Left lung (tissue), 4 donors: ENCODE measurements at regions not wholly inside any gene's neighbourhood (a gene's known extent, or its start where the extent isn't known, plus 50 kb on each side); places are given as distances from the start of the nearest gene placed in this dataset.
"Not testable (repeated sequence)": the region's sequence is repeated elsewhere in the genome, so short reads cannot be mapped to it uniquely, and the experiment has no call there.

ENCODE experiments used
- ATAC-seq: fragments of 200-7000 bp; cut with Tn5 transposase; one replicate; pipeline ENCODE4 v1.9.1; 2020; ENCODE audit warnings: moderate library complexity
- DNase-seq, 4 donors: peaks; one replicate each; pipeline ENCODE4 v3.0.0-alpha.2; 2013 to 2020
- H3K27ac ChIP-seq, 2 donors: fragments of 200-600 bp; sonication (generic) in 1 of 2; one replicate each; pipeline versions ENCODE4 v1.5.0 to v1.8.0; 2020 to 2021
- H3K27me3 ChIP-seq, 2 donors: fragments of 200-600 bp; sonication (generic) in 1 of 2; one replicate each; pipeline versions ENCODE4 v1.5.0 to v1.8.0; 2020 to 2021
- H3K36me3 ChIP-seq, 2 donors: fragments of 200-600 bp; sonication (generic) in 1 of 2; one replicate each; pipeline versions ENCODE4 v1.5.0 to v1.8.0; 2020 to 2021
- H3K4me1 ChIP-seq, 2 donors: fragments of 200-600 bp; one replicate each; pipeline ENCODE4 v1.8.0; 2021
- H3K4me3 ChIP-seq, 2 donors: fragments of 200-600 bp; sonication (generic) in 1 of 2; one replicate each; pipeline versions ENCODE4 v1.5.0 to v1.8.0; 2020 to 2021; ENCODE audit warnings: mild to moderate bottlenecking in 1 of 2
- H3K9me3 ChIP-seq, 2 donors: fragments of 200-600 bp; sonication (generic) in 1 of 2; one replicate each; pipeline versions ENCODE4 v1.5.0 to v1.8.0; 2020 to 2021
- intact Hi-C, 2 donors: fragments of 100-400 bp; cut with DNase I; formaldehyde crosslinking; loops; one replicate each; pipeline versions ENCODE4 v1.11.2 to v1.14.2; 2022
- TF ChIP-seq, protein P1 (sequence below), 2 donors: fragments of 200-600 bp; sonication (generic) in 1 of 2; IDR thresholded peaks; one replicate each; pipeline versions ENCODE4 v1.5.0 to v1.8.0; 2021; ENCODE audit warnings: antibody characterized with exemption in 2 of 2
- donor health status: DM: no; HTN: yes; CAD: no.
- donor health status: DM: no; HTN: no; CAD: no.

DNA sequence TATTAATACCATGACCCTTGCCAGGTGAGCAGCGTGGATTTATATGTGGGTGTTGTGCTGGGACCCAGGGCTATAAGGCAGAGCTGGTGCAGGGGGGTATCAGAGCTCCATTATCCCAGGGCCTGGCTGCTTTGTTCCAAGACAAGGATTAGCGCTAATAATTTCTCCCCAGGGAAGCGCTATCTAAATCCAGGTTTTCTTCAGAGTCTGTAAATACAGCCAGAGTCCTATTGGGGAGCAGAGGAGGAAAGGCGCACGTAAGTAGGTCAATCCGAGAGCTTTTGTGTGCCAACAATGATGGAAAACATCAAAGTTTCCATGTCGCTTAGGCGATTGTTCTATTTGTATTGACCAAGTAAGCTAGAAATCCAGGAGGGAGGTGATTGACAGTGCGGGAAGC, 1009.7 kb downstream of the VRK1 start:
- H3K4me1 ChIP-seq, result no peaks in the 10 kb centered on the region

DNA sequence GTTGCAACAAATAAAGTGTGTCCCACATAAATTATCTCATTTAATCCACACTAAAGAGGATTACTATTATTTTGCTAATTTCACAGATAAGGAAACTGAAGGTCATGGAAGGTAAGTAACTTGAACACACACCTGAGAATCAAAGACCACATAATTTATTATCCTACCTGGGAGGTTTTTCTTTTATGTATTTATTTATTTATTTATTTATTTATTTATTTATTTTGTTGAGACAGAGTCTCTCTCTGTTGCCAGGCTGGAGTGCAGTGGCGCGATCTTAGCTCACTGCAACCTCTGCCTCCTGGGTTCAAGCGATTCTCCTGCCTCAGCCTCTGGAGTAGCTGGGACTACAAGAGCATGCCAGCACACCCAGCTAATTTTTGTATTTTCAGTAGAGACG, 1011.4 kb downstream of the VRK1 start:
- ATAC-seq, H3K4me3 ChIP-seq, H3K9me3 ChIP-seq, H3K27me3 ChIP-seq, intact Hi-C loops, H3K36me3 ChIP-seq, H3K4me1 ChIP-seq, H3K27ac ChIP-seq, DNase-seq: not testable (repeated sequence)

More for the DNA sequence above, 1009.7 kb downstream of the VRK1 start:
- TF ChIP-seq, protein P1, sequence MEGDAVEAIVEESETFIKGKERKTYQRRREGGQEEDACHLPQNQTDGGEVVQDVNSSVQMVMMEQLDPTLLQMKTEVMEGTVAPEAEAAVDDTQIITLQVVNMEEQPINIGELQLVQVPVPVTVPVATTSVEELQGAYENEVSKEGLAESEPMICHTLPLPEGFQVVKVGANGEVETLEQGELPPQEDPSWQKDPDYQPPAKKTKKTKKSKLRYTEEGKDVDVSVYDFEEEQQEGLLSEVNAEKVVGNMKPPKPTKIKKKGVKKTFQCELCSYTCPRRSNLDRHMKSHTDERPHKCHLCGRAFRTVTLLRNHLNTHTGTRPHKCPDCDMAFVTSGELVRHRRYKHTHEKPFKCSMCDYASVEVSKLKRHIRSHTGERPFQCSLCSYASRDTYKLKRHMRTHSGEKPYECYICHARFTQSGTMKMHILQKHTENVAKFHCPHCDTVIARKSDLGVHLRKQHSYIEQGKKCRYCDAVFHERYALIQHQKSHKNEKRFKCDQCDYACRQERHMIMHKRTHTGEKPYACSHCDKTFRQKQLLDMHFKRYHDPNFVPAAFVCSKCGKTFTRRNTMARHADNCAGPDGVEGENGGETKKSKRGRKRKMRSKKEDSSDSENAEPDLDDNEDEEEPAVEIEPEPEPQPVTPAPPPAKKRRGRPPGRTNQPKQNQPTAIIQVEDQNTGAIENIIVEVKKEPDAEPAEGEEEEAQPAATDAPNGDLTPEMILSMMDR (IDR thresholded peaks at IDR 0.05), result no peak
- intact Hi-C loops, result no loop called here
- Histone ChIP-seq H3K4me3 (no peak overlapping the region), H3K9me3 (no peaks in the 10 kb centered on the region), H3K36me3 (no peaks in the 10 kb centered on the region), H3K27ac (no peak overlapping the region), H3K27me3 (no peaks in the 10 kb centered on the region)
- ATAC-seq (no peak), DNase-seq (no peak)

DNA sequence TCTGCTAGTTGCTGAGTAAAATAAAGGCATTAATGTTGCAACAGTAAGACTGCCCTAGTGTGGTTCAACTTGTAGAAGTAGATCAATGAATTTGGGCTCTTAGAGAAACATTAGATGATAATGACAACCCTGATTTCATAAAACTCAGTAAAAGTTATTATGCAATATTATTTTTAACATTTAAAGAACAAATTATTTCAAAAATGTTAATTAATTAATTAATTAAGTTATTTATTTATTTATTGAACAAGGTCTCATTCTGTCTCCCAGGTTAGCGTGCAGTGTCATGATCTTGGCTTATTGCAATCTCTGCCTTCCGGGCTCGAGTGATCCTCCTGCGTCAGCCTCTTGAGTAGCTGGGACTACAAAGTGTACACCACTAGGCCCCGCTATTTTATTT, 1016.4 kb downstream of the VRK1 start:
- no peaks in the 10 kb centered on the region for H3K4me1 ChIP-seq
- no peaks in the 10 kb centered on the region for H3K36me3 ChIP-seq
- TF ChIP-seq, protein P1 (IDR thresholded peaks at IDR 0.05), result no peak
- H3K9me3 ChIP-seq, result peaks cover 0 to 6% of the 10 kb centered on the region in 2 donors
- DNase-seq, result no peak
- H3K27ac ChIP-seq, result no peak overlapping the region
- no peak overlapping the region for H3K4me3 ChIP-seq
- ATAC-seq, result no peak
- intact Hi-C loops, result no loop called here
- H3K27me3 ChIP-seq, result no peaks in the 10 kb centered on the region

DNA sequence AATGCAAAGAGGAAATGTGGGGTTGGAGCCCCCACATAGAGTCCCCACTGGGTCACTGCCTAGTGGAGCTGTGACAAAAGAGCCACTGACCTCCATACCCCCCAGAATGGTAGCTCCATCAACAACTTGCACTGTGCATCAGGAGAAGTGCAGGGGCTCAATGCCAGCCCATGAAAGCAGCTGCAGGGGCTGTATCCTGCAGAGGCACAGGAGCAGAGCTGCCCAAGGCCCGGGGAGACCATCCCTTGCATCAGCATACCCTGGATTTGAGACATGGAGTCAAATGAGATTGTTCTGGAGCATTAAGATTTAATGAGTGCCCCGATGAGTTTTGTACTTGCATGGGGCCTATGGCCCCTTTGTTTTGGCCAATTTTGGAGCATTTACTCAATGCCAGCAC, 1023.6 kb downstream of the VRK1 start:
- Histone ChIP-seq H3K9me3 (peaks cover 0 to 15% of the 10 kb centered on the region in 2 donors), H3K4me1 (no peaks in the 10 kb centered on the region), H3K36me3 (no peaks in the 10 kb centered on the region), H3K27me3 (no peaks in the 10 kb centered on the region), H3K27ac (no peak overlapping the region), H3K4me3 (no peak overlapping the region)
- no peak for ATAC-seq
- TF ChIP-seq, protein P1 (IDR thresholded peaks at IDR 0.05), result no peak
- DNase-seq, result no peak
- intact Hi-C loops, result no loop called here

DNA sequence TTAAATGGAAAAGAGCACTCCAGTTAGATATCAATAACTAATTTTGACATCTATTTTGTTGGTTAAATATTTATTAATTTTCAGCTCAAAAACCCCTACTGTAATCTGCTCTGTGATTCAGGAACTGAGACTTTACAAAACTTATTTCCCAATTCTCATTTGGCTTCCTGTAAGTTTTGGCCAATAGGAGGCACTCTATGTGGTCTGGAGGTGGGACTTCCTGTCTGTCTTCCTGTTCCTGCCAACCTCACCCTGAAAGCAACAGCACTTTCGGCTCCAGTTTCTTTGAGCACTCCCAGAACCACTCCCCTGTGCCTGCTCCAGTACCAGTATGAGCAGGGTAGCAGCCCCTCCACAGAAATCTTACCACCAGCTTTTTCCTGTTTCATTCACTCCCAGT, 1027.0 kb downstream of the VRK1 start:
- Histone ChIP-seq H3K27ac (no peak overlapping the region), H3K4me3 (no peak overlapping the region)
- intact Hi-C loops, result no loop called here

DNA sequence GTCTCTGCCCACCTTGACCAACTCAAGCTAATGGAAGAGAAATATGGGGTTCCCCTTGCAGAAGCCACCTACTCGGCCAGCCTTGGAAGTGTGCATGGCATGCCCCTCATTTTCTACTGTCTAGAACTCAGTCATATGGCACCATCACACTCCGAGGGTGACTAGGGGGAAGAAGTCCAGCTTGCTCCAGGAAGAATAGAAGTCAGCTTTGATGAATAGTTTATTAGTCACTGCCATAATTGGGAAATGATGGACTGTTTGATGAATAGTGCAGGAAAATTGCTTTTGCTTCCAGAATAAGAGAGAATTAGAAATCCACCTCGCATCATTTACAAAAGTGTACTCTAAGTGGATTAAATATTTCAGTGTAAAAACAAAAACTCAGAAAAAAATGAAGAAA, 1030.6 kb downstream of the VRK1 start:
- peaks cover 0 to 9% of the 10 kb centered on the region in 2 donors for H3K9me3 ChIP-seq
- DNase-seq, result no peak
- no peak overlapping the region for H3K27ac ChIP-seq
- H3K4me1 ChIP-seq, result no peaks in the 10 kb centered on the region
- intact Hi-C loops, result no loop called here
- TF ChIP-seq, protein P1 (IDR thresholded peaks at IDR 0.05), result no peak
- no peaks in the 10 kb centered on the region for H3K36me3 ChIP-seq
- no peaks in the 10 kb centered on the region for H3K27me3 ChIP-seq
- no peak overlapping the region for H3K4me3 ChIP-seq
- no peak for ATAC-seq

More for the DNA sequence above, 1027.0 kb downstream of the VRK1 start:
- DNase-seq (no peak), ATAC-seq (no peak)
- no peaks in the 10 kb centered on the region for H3K27me3 ChIP-seq
- peaks cover 0 to 9% of the 10 kb centered on the region in 2 donors for H3K9me3 ChIP-seq
- no peaks in the 10 kb centered on the region for H3K4me1 ChIP-seq
- TF ChIP-seq, protein P1 (IDR thresholded peaks at IDR 0.05), result no peak
- H3K36me3 ChIP-seq, result no peaks in the 10 kb centered on the region
